ENCODE measurements at regions not wholly inside any gene's neighbourhood (a gene's known extent, or its start where the extent isn't known, plus 50 kb on each side); places are given as distances from the start of the nearest gene placed in this dataset.

GRCh38 chr2:104118889-104119288, 735.0 kb upstream of the POU3F3 start:
- TF ChIP-seq POLR2A (IDR thresholded peaks at IDR 0.05) (no peak), CTCF (IDR thresholded peaks at IDR 0.05) (no peak)

All from uterus (tissue), 2 donors.